ENCODE measurements at regions not wholly inside any gene's neighbourhood (a gene's known extent, or its start where the extent isn't known, plus 50 kb on each side); places are given as distances from the start of the nearest gene placed in this dataset.

DNA sequence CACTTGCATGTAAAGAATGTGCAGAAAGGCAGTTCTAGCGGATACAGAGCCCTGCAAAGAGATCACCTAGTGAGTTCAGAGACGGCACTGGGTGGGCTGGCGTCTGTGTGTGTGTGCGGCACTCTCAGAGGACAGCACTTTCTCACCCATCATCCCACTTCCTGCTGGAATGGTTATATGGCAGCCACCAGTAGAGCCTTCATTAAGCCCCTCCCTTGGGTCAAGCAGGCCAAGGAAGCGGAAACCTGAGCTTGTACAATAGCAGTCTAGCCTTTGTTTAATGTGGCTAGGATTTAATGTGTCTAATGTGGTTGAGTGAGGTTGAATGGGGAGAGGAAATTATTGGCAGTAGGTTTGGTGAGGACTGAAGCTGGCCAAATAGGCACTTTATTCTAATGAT, 88.3 kb upstream of the ELAC2 start:
- 62 to 80% (median 79%) methylated on average over 5 of the region's 5 CpGs for WGBS, 3 donors
- H3K36me3 ChIP-seq, result no peaks in the 10 kb centered on the region
- H3K9me3 ChIP-seq, result no peaks in the 10 kb centered on the region
- H3K27me3 ChIP-seq, result no peaks in the 10 kb centered on the region
- intact Hi-C loops (cut with DNase I), result no loop called here
- H3K27ac ChIP-seq, result no peak overlapping the region
- DNase-seq, result no peak
- TF ChIP-seq EP300 (IDR thresholded peaks at IDR 0.05) (no peak), POLR2A (IDR thresholded peaks at IDR 0.05) (no peak)
- TF ChIP-seq, protein P1, sequence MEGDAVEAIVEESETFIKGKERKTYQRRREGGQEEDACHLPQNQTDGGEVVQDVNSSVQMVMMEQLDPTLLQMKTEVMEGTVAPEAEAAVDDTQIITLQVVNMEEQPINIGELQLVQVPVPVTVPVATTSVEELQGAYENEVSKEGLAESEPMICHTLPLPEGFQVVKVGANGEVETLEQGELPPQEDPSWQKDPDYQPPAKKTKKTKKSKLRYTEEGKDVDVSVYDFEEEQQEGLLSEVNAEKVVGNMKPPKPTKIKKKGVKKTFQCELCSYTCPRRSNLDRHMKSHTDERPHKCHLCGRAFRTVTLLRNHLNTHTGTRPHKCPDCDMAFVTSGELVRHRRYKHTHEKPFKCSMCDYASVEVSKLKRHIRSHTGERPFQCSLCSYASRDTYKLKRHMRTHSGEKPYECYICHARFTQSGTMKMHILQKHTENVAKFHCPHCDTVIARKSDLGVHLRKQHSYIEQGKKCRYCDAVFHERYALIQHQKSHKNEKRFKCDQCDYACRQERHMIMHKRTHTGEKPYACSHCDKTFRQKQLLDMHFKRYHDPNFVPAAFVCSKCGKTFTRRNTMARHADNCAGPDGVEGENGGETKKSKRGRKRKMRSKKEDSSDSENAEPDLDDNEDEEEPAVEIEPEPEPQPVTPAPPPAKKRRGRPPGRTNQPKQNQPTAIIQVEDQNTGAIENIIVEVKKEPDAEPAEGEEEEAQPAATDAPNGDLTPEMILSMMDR (IDR thresholded peaks at IDR 0.05), result no peak
- no peaks in the 10 kb centered on the region for H3K4me1 ChIP-seq (ENCODE audit: insufficient read depth)
- H3K4me3 ChIP-seq, result no peak overlapping the region

DNA sequence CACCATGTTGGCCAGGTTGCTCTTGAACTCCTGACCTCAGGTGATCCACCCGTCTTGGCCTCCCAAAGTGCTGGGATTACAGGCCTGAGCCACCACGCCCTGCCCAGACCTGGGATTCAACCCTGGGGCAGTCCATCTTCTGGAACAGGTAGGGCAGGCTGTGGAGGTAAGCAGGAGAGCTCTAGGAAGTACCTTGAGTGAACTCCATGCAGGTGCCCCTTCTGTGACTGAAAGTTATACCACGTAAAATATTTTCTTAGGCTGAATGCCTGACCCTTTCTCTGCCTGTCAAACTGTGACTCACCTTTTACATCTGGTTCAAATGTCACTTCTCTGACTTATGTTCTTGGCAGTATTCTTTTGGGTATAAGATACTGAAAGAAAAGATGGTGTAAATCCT, 86.7 kb upstream of the ELAC2 start:
- no peaks in the 10 kb centered on the region for H3K9me3 ChIP-seq
- no peak overlapping the region for H3K4me3 ChIP-seq
- intact Hi-C loops (cut with DNase I), result no loop called here
- no peak for DNase-seq
- no peaks in the 10 kb centered on the region for H3K4me1 ChIP-seq (ENCODE audit: insufficient read depth)
- 76 to 91% (median 86%) methylated on average over 3 of the region's 3 CpGs for WGBS, 3 donors
- no peak for TF ChIP-seq POLR2A (IDR thresholded peaks at IDR 0.05)
- TF ChIP-seq, protein P1 (IDR thresholded peaks at IDR 0.05), result no peak
- TF ChIP-seq EP300 (IDR thresholded peaks at IDR 0.05), result no peak
- no peaks in the 10 kb centered on the region for H3K36me3 ChIP-seq
- H3K27ac ChIP-seq, result no peak overlapping the region
- no peaks in the 10 kb centered on the region for H3K27me3 ChIP-seq

DNA sequence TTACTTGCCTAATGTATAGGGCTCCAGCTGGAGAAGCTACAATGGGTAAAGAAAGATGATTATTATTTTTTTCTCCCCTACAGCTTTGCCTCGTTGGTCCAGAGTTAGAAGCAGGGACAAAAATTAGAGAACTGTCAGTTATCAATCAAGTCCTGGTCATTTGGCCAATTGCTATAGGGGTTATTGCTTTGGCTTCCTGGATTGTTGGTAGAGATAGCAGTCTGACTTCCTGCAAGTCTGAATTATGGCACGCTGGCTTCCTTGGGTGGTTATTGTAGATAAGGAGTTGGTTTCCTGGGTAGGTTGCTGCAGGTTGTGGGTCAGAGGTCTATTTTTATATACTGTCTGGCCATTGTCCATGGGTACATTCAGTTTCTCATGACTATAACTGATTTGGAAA, 84.7 kb upstream of the ELAC2 start:
- H3K9me3 ChIP-seq, result no peaks in the 10 kb centered on the region
- no peaks in the 10 kb centered on the region for H3K27me3 ChIP-seq
- TF ChIP-seq EP300 (IDR thresholded peaks at IDR 0.05), result no peak
- TF ChIP-seq POLR2A (IDR thresholded peaks at IDR 0.05), result no peak
- TF ChIP-seq, protein P1 (IDR thresholded peaks at IDR 0.05), result no peak
- no peak overlapping the region for H3K27ac ChIP-seq
- intact Hi-C loops (cut with DNase I), result no loop called here
- H3K4me3 ChIP-seq, result no peak overlapping the region
- 41 to 62% (median 59%) methylated on average over 2 of the region's 2 CpGs for WGBS, 3 donors
- H3K4me1 ChIP-seq (ENCODE audit: insufficient read depth), result no peaks in the 10 kb centered on the region
- H3K36me3 ChIP-seq, result no peaks in the 10 kb centered on the region
- no peak for DNase-seq

DNA sequence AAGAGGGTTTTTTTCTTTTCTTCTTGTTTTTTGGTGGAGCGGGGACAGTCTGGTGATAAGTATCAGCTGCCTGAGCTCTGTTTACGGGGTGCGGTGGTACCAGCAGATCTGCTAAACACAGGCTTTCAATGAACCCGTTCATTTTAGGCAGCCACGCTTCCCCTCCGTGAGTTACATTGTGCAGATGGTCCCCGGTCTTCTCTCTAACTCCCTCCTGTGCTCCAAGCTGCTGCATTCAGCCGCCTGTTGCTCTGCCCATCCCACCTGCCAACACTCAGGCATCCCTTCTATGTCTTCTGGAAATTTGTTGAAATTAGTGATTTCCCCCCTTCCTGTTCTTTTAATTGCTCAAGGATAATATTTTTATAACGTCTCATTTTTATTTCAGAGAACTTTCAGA, 82.1 kb upstream of the ELAC2 start:
- H3K4me3 ChIP-seq, result no peak overlapping the region
- H3K4me1 ChIP-seq (ENCODE audit: insufficient read depth), result no peaks in the 10 kb centered on the region
- TF ChIP-seq EP300 (IDR thresholded peaks at IDR 0.05) (no peak), POLR2A (IDR thresholded peaks at IDR 0.05) (no peak)
- TF ChIP-seq, protein P1 (IDR thresholded peaks at IDR 0.05), result no peak
- no peak for DNase-seq
- H3K36me3 ChIP-seq, result no peaks in the 10 kb centered on the region
- no peaks in the 10 kb centered on the region for H3K9me3 ChIP-seq
- H3K27ac ChIP-seq, result no peak overlapping the region
- intact Hi-C loops (cut with DNase I), result no loop called here
- no peaks in the 10 kb centered on the region for H3K27me3 ChIP-seq
- WGBS, 3 donors, result 68 to 76% (median 74%) methylated on average over 9 of the region's 9 CpGs
